Stomach (tissue), 8 donors: ENCODE measurements at regions not wholly inside any gene's neighbourhood (a gene's known extent, or its start where the extent isn't known, plus 50 kb on each side); places are given as distances from the start of the nearest gene placed in this dataset.

Experiments
- DNase-seq, 2 donors: peaks; one replicate each; pipeline versions ENCODE4 v3.0.0 to v3.0.0-alpha.2; 2013 to 2019
- H3K27ac ChIP-seq, 5 donors: fragments of 200-600 bp in 4 of 5; sonication (generic) in 4 of 5; one replicate each; pipeline ENCODE4 v1.5.1; 2013 to 2019; ENCODE audit warnings: mild to moderate bottlenecking in 1 of 5, moderate library complexity in 1 of 5
- H3K27me3 ChIP-seq, 3 donors: fragments of 200-600 bp; sonication (generic); one replicate each; pipeline ENCODE4 v1.5.1; 2017 to 2019; ENCODE audit warnings: mixed run types in 1 of 3
- H3K36me3 ChIP-seq, 4 donors: fragments of 200-600 bp; sonication (generic); 1 replicate in 3 of 4; 2 replicates in 1 of 4; pipeline ENCODE4 v1.5.1; 2016 to 2019
- H3K4me1 ChIP-seq, 4 donors: fragments of 200-600 bp; sonication (generic); one replicate each; pipeline ENCODE4 v1.5.1; 2016 to 2019
- H3K4me3 ChIP-seq, 4 donors: fragments of 200-600 bp; sonication (generic) in 3 of 4; one replicate each; pipeline ENCODE4 v1.5.1; 2016 to 2019; ENCODE audit warnings: mild to moderate bottlenecking in 1 of 4
- H3K9me3 ChIP-seq, 4 donors: fragments of 200-600 bp; sonication (generic); one replicate each; pipeline ENCODE4 v1.5.1; 2016 to 2019
- EP300 ChIP-seq: sonication (generic); formaldehyde crosslinking; IDR thresholded peaks from one replicate; pipeline ENCODE4 v1.6.1; 2017; ENCODE audit warnings: antibody characterized with exemption
- POLR2A ChIP-seq, 4 donors: fragments of 450-650 bp; IDR thresholded peaks; one replicate each; pipeline ENCODE4 v1.6.1; 2016; ENCODE audit warnings: antibody characterized with exemption in 4 of 4, control low read depth in 2 of 4, mild to moderate bottlenecking in 1 of 4, moderate library complexity in 1 of 4
- POLR2AphosphoS5 ChIP-seq, 3 donors: sonication (generic); formaldehyde crosslinking; IDR thresholded peaks; one replicate each; pipeline ENCODE4 v1.6.1; 2016; ENCODE audit warnings: antibody characterized with exemption in 3 of 3
- WGBS, 5 donors: extraction: QIAGEN DNeasy Blood & Tissue Kit in 3 of 5; methylation state at CpG; one replicate each; pipeline versions ENCODE4 v1.1.5 to v1.1.7; 2013 to 2018; 5-methylcytosine and 5-hydroxymethylcytosine counted together
- intact Hi-C: fragments of 100-400 bp; cut with DNase I; formaldehyde crosslinking; loops from one replicate; pipeline ENCODE4 v1.15.1; 2023; ENCODE audit warnings: low total_unique reads
- TF ChIP-seq, protein P1 (sequence below), 7 experiments: fragments of 450-650 bp in 4 of 7; fragments of 200-600 bp in 3 of 7; sonication (generic) in 3 of 7; IDR thresholded peaks; one replicate each; pipeline ENCODE4 v1.5.1; 2016 to 2019; ENCODE audit warnings: antibody characterized with exemption in 7 of 7, control low read depth in 2 of 7, mild to moderate bottlenecking in 1 of 7
- donor health status: healthy with polysubstance abuse.
- donor health status: Bipolar disorder and iron deficiency.
- donor health status: healthy.

DNA sequence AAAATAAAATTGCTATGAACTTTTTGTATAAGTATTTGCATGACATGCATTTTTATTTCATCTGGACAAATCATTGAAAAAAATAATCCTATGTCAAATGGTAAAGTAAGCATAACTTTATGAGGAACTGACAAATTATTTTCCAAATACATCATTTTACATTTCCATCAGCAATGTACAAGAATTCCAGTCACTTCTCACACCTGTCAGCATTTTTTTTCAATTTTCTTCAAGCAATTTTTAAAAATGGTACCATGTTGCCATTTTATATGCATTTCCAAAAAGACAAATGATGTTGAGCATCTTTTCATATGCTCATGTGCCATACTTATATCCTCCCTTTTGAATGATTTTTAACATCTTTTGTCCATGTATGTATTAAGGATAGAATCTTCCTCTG is 961.7 kb upstream of the PIK3C3 start:
- intact Hi-C loops, result no loop called here
- Histone ChIP-seq H3K4me3 (no peak overlapping the region), H3K9me3 (peaks cover 0 to 4% (median 0%) of the 10 kb centered on the region in 4 donors), H3K27me3 (no peaks in the 10 kb centered on the region), H3K27ac (no peak overlapping the region), H3K4me1 (no peaks in the 10 kb centered on the region), H3K36me3 (no peaks in the 10 kb centered on the region)
- DNase-seq, result no peak
- TF ChIP-seq POLR2A (IDR thresholded peaks at IDR 0.05), result no peak
- TF ChIP-seq EP300, result no peak
- TF ChIP-seq POLR2AphosphoS5 (IDR thresholded peaks at IDR 0.05), result no peak
- TF ChIP-seq, protein P1, sequence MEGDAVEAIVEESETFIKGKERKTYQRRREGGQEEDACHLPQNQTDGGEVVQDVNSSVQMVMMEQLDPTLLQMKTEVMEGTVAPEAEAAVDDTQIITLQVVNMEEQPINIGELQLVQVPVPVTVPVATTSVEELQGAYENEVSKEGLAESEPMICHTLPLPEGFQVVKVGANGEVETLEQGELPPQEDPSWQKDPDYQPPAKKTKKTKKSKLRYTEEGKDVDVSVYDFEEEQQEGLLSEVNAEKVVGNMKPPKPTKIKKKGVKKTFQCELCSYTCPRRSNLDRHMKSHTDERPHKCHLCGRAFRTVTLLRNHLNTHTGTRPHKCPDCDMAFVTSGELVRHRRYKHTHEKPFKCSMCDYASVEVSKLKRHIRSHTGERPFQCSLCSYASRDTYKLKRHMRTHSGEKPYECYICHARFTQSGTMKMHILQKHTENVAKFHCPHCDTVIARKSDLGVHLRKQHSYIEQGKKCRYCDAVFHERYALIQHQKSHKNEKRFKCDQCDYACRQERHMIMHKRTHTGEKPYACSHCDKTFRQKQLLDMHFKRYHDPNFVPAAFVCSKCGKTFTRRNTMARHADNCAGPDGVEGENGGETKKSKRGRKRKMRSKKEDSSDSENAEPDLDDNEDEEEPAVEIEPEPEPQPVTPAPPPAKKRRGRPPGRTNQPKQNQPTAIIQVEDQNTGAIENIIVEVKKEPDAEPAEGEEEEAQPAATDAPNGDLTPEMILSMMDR (IDR thresholded peaks at IDR 0.05), result no peak

DNA sequence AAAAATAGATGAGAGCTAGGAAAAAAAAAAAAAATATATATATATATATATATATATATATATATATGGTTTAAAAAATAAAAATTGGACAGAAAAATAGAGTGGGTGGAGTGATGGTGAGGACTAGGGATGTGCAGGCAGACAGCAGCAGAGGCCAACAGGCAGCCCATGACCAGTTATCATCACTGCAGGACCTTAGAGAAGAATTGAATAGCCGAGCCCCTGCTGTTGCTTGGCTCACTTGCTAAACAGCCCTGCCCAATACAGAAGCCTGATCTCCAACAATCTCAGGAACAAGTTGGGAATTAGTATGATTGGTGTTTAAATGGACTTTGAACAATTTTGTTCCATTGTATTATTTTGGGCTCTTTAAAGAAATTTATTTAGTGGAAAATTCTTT is 967.5 kb upstream of the PIK3C3 start:
- TF ChIP-seq POLR2A (IDR thresholded peaks at IDR 0.05) (no peak), POLR2AphosphoS5 (IDR thresholded peaks at IDR 0.05) (no peak), EP300 (no peak)
- TF ChIP-seq, protein P1 (IDR thresholded peaks at IDR 0.05), result no peak

DNA sequence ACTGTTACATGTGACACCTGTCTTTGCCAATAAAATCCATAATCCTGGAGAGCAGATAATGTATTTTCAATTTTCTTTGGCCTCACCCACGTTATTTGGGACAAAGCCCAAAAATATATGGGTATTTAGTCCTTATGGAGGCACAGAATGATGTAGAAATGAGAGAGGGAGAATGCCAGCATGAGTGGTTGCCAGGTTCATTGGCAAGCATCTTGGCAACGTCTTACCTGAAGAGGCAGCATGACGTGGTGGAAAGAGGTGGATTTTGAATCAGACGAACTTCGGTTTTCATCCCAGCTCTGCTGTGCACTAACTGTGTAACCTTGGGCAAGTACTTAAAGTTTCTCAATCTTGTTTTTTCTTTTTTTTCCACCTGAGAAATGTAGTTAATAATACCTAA is 969.6 kb upstream of the PIK3C3 start:
- Histone ChIP-seq H3K27me3 (no peaks in the 10 kb centered on the region), H3K9me3 (no peaks in the 10 kb centered on the region), H3K4me3 (no peak overlapping the region), H3K27ac (no peak overlapping the region), H3K36me3 (no peaks in the 10 kb centered on the region), H3K4me1 (no peaks in the 10 kb centered on the region)
- TF ChIP-seq POLR2AphosphoS5 (IDR thresholded peaks at IDR 0.05) (no peak), POLR2A (IDR thresholded peaks at IDR 0.05) (no peak), EP300 (no peak)
- TF ChIP-seq, protein P1 (IDR thresholded peaks at IDR 0.05), result no peak
- 70 to 80% (median 78%) methylated on average over 5 of the region's 5 CpGs for WGBS, 5 donors
- DNase-seq, result no peak
- intact Hi-C loops, result no loop called here

More for the DNA sequence above, 967.5 kb upstream of the PIK3C3 start:
- Histone ChIP-seq H3K9me3 (no peaks in the 10 kb centered on the region), H3K27ac (no peak overlapping the region), H3K27me3 (no peaks in the 10 kb centered on the region), H3K4me1 (no peaks in the 10 kb centered on the region), H3K36me3 (no peaks in the 10 kb centered on the region), H3K4me3 (no peak overlapping the region)
- no peak for DNase-seq
- 61 to 100% (median 67%) methylated on average over 1 of the region's 1 CpG for WGBS, 5 donors
- intact Hi-C loops, result no loop called here

DNA sequence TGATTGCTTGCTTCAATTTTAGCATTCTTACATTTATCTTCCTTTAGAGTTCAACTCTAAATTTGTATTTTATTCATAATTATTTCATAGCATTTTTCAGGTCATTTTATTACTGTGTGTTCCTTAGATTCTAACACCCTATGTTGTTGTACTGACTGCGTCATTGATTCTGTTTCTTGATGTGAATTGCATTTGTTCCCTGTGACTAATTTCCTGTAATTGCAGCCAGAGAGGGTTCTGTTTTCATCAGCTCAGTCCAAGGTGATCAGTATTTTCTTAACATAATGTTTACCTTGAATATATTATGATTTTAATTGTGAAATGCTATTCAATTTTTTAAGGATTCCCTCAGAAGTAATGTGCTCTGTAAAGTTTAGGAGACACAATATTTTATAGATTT is 970.2 kb upstream of the PIK3C3 start:
- intact Hi-C loops, result no loop called here
- Histone ChIP-seq H3K9me3 (no peaks in the 10 kb centered on the region), H3K36me3 (no peaks in the 10 kb centered on the region), H3K27ac (no peak overlapping the region), H3K4me3 (no peak overlapping the region), H3K4me1 (no peaks in the 10 kb centered on the region), H3K27me3 (no peaks in the 10 kb centered on the region)
- TF ChIP-seq, protein P1 (IDR thresholded peaks at IDR 0.05), result no peak
- TF ChIP-seq POLR2AphosphoS5 (IDR thresholded peaks at IDR 0.05) (no peak), POLR2A (IDR thresholded peaks at IDR 0.05) (no peak), EP300 (no peak)
- 87 to 98% (median 96%) methylated on average over 1 of the region's 1 CpG for WGBS, 5 donors
- DNase-seq, result no peak
